ENCODE measurements at regions not wholly inside any gene's neighbourhood (a gene's known extent, or its start where the extent isn't known, plus 50 kb on each side); places are given as distances from the start of the nearest gene placed in this dataset.

GRCh38 chr2:176826984-176827668 is 385.5 kb upstream of the HNRNPA3 start:
- intact Hi-C loops (cut with micrococcal nuclease), result no loop called here
- ATAC-seq (no peak), DNase-seq (no peak)

- no peak for DNase-seq
- ATAC-seq, result no peak
- intact Hi-C loops (cut with micrococcal nuclease), result no loop called here
These were observed 382.2 kb upstream of the HNRNPA3 start for GRCh38 chr2:176830362-176830761.

GRCh38 chr2:176832086-176832485 is 380.5 kb upstream of the HNRNPA3 start:
- intact Hi-C loops (cut with micrococcal nuclease), result no loop called here
- ATAC-seq, result no peak
- DNase-seq, result no peak

GRCh38 chr2:176833671-176834070 is 378.9 kb upstream of the HNRNPA3 start:
- intact Hi-C loops (cut with micrococcal nuclease), result no loop called here
- ATAC-seq (no peak), DNase-seq (no peak)

- ATAC-seq (no peak), DNase-seq (no peak)
- intact Hi-C loops (cut with micrococcal nuclease), result no loop called here
These were observed 378.4 kb upstream of the HNRNPA3 start for GRCh38 chr2:176834226-176834625.

GRCh38 chr2:176843208-176843607 is 369.4 kb upstream of the HNRNPA3 start:
- intact Hi-C loops (cut with micrococcal nuclease), result no loop called here
- DNase-seq (no peak), ATAC-seq (no peak)

- DNase-seq, result no peak
- ATAC-seq, result no peak
- intact Hi-C loops (cut with micrococcal nuclease), result no loop called here
These were observed 368.1 kb upstream of the HNRNPA3 start for GRCh38 chr2:176844461-176844860.

- intact Hi-C loops (cut with micrococcal nuclease), result no loop called here
- ATAC-seq, result no peak
- no peak for DNase-seq
These were observed 366.9 kb upstream of the HNRNPA3 start for GRCh38 chr2:176845718-176846117.

GRCh38 chr2:176847575-176847974 is 365.0 kb upstream of the HNRNPA3 start:
- ATAC-seq (no peak), DNase-seq (no peak)
- intact Hi-C loops (cut with micrococcal nuclease), result no loop called here

- intact Hi-C loops (cut with micrococcal nuclease), result no loop called here
- ATAC-seq (no peak), DNase-seq (no peak)
These were observed 363.8 kb upstream of the HNRNPA3 start for GRCh38 chr2:176848844-176849243.

- ATAC-seq, result no peak
- intact Hi-C loops (cut with micrococcal nuclease), result no loop called here
- no peak for DNase-seq
These were observed 361.2 kb upstream of the HNRNPA3 start for GRCh38 chr2:176851200-176851888.

- no peak for ATAC-seq
- intact Hi-C loops (cut with micrococcal nuclease), result no loop called here
- no peak for DNase-seq
These were observed 360.6 kb upstream of the HNRNPA3 start for GRCh38 chr2:176851889-176852483.

GRCh38 chr2:176852667-176853066 is 359.9 kb upstream of the HNRNPA3 start:
- intact Hi-C loops (cut with micrococcal nuclease), result no loop called here
- DNase-seq (no peak), ATAC-seq (no peak)

- no peak for DNase-seq
- intact Hi-C loops (cut with micrococcal nuclease), result no loop called here
- no peak for ATAC-seq
These were observed 358.5 kb upstream of the HNRNPA3 start for GRCh38 chr2:176854062-176854461.

GRCh38 chr2:176854878-176855277 is 357.7 kb upstream of the HNRNPA3 start:
- DNase-seq, result no peak
- intact Hi-C loops (cut with micrococcal nuclease), result no loop called here
- ATAC-seq, result no peak

GRCh38 chr2:176856683-176857082 is 355.9 kb upstream of the HNRNPA3 start:
- no peak for ATAC-seq
- no peak for DNase-seq
- intact Hi-C loops (cut with micrococcal nuclease), result no loop called here

- DNase-seq (no peak), ATAC-seq (no peak)
- intact Hi-C loops (cut with micrococcal nuclease), result no loop called here
These were observed 347.3 kb upstream of the HNRNPA3 start for GRCh38 chr2:176865336-176865735.

GRCh38 chr2:176872406-176872805 is 340.2 kb upstream of the HNRNPA3 start:
- DNase-seq, result no peak

GRCh38 chr2:176873403-176873802 is 339.2 kb upstream of the HNRNPA3 start:
- DNase-seq, result no peak
- intact Hi-C loops (cut with micrococcal nuclease), result no loop called here
- ATAC-seq, result no peak

More at GRCh38 chr2:176872406-176872805, 340.2 kb upstream of the HNRNPA3 start:
- no peak for ATAC-seq
- intact Hi-C loops (cut with micrococcal nuclease), result no loop called here

- no peak for DNase-seq
- intact Hi-C loops (cut with micrococcal nuclease), result no loop called here
- no peak for ATAC-seq
These were observed 336.0 kb upstream of the HNRNPA3 start for GRCh38 chr2:176876493-176877103.

All from left ventricle myocardium superior (tissue), 1 donor.